NT2/D1 (cell line): ENCODE measurements at regions not wholly inside any gene's neighbourhood (a gene's known extent, or its start where the extent isn't known, plus 50 kb on each side); places are given as distances from the start of the nearest gene placed in this dataset.

ENCODE experiments used
- DNase-seq: peaks from one replicate; pipeline ENCODE4 v3.0.0-alpha.2; 2011; ENCODE audit warnings: low read depth, low spot score
- H3K27me3 ChIP-seq: 2 replicates; pipeline ENCODE4 v1.6.0; 2011; ENCODE audit warnings: mild to moderate bottlenecking; ENCODE audit not compliant: insufficient read length, insufficient read depth
- H3K36me3 ChIP-seq: 2 replicates; pipeline ENCODE4 v1.6.1; 2011; ENCODE audit warnings: mild to moderate bottlenecking, low read length, mixed read lengths; ENCODE audit not compliant: insufficient read depth, insufficient read length
- H3K4me1 ChIP-seq: 2 replicates; pipeline ENCODE4 v1.5.1; 2011; ENCODE audit not compliant: insufficient read depth, insufficient read length
- H3K4me3 ChIP-seq: 2 replicates; pipeline ENCODE4 v1.5.1; 2011; ENCODE audit warnings: low read depth; ENCODE audit not compliant: insufficient read length
- H3K9ac ChIP-seq: 2 replicates; pipeline ENCODE4 v1.6.0; 2011; ENCODE audit warnings: low read depth; ENCODE audit not compliant: insufficient read length
- H3K9me3 ChIP-seq: 2 replicates; pipeline ENCODE4 v1.5.1; 2011; ENCODE audit warnings: mild to moderate bottlenecking, low read length; ENCODE audit not compliant: insufficient read depth
- SUZ12 ChIP-seq: IDR thresholded peaks from 2 replicates; pipeline ENCODE4 v1.6.1; 2011; ENCODE audit not compliant: insufficient read length, insufficient read depth; ENCODE audit errors: extremely low read depth
- YY1 ChIP-seq: IDR thresholded peaks from 2 replicates; pipeline ENCODE4 v1.6.1; 2011; ENCODE audit not compliant: insufficient read length, insufficient read depth
- ZNF274 ChIP-seq: IDR thresholded peaks from 2 replicates; pipeline ENCODE4 v1.6.1; 2011; ENCODE audit warnings: mild to moderate bottlenecking, low read depth, low read length

- DNase-seq, result no peak
- Histone ChIP-seq H3K9me3 (no peaks in the 10 kb centered on the region), H3K36me3 (no peaks in the 10 kb centered on the region), H3K27me3 (no peaks in the 10 kb centered on the region), H3K9ac (no peak overlapping the region), H3K4me3 (no peak overlapping the region), H3K4me1 (no peaks in the 10 kb centered on the region)
- no peak for TF ChIP-seq SUZ12
- TF ChIP-seq ZNF274, result no peak
- TF ChIP-seq YY1, result no peak
Observed at GRCh38 chr2:217026569-217026968, 166.7 kb upstream of the TNP1 start.

- no peak for DNase-seq
- Histone ChIP-seq H3K9me3 (no peaks in the 10 kb centered on the region), H3K27me3 (no peaks in the 10 kb centered on the region), H3K9ac (no peak overlapping the region), H3K36me3 (no peaks in the 10 kb centered on the region), H3K4me3 (no peak overlapping the region), H3K4me1 (no peaks in the 10 kb centered on the region)
- TF ChIP-seq YY1 (no peak), SUZ12 (no peak), ZNF274 (no peak)
Observed at GRCh38 chr2:217026161-217026560, 166.3 kb upstream of the TNP1 start.

- no peaks in the 10 kb centered on the region for H3K9me3 ChIP-seq
- TF ChIP-seq YY1 (no peak), ZNF274 (no peak), SUZ12 (no peak)
- no peaks in the 10 kb centered on the region for H3K27me3 ChIP-seq
- no peaks in the 10 kb centered on the region for H3K4me1 ChIP-seq
- H3K9ac ChIP-seq, result no peak overlapping the region
- no peak for DNase-seq
- no peaks in the 10 kb centered on the region for H3K36me3 ChIP-seq
- no peak overlapping the region for H3K4me3 ChIP-seq
Observed at GRCh38 chr2:217023611-217024010, 163.7 kb upstream of the TNP1 start.

- TF ChIP-seq SUZ12 (no peak), YY1 (no peak), ZNF274 (no peak)
- H3K4me1 ChIP-seq, result no peaks in the 10 kb centered on the region
- DNase-seq, result no peak
- H3K4me3 ChIP-seq, result no peak overlapping the region
- no peaks in the 10 kb centered on the region for H3K27me3 ChIP-seq
- H3K36me3 ChIP-seq, result no peaks in the 10 kb centered on the region
- no peak overlapping the region for H3K9ac ChIP-seq
- no peaks in the 10 kb centered on the region for H3K9me3 ChIP-seq
Observed at GRCh38 chr2:217017456-217018252, 157.8 kb upstream of the TNP1 start.

- no peak for DNase-seq
- Histone ChIP-seq H3K36me3 (no peaks in the 10 kb centered on the region), H3K9ac (no peak overlapping the region), H3K4me3 (no peak overlapping the region), H3K9me3 (no peaks in the 10 kb centered on the region), H3K4me1 (no peaks in the 10 kb centered on the region), H3K27me3 (no peaks in the 10 kb centered on the region)
- TF ChIP-seq ZNF274 (no peak), SUZ12 (no peak), YY1 (no peak)
Observed at GRCh38 chr2:217016796-217017419, 157.0 kb upstream of the TNP1 start.

GRCh38 chr2:217014328-217015105 is 154.7 kb upstream of the TNP1 start:
- H3K4me3 ChIP-seq, result no peak overlapping the region
- no peaks in the 10 kb centered on the region for H3K4me1 ChIP-seq
- no peak for TF ChIP-seq YY1
- no peak for DNase-seq
- no peaks in the 10 kb centered on the region for H3K27me3 ChIP-seq
- H3K9me3 ChIP-seq, result no peaks in the 10 kb centered on the region
- no peaks in the 10 kb centered on the region for H3K36me3 ChIP-seq
- no peak overlapping the region for H3K9ac ChIP-seq

- H3K27me3 ChIP-seq, result no peaks in the 10 kb centered on the region
- H3K9me3 ChIP-seq, result no peaks in the 10 kb centered on the region
- no peak for TF ChIP-seq ZNF274
- no peak for TF ChIP-seq YY1
- TF ChIP-seq SUZ12, result no peak
- no peak overlapping the region for H3K9ac ChIP-seq
- no peak for DNase-seq
- no peak overlapping the region for H3K4me3 ChIP-seq
- H3K4me1 ChIP-seq, result no peaks in the 10 kb centered on the region
- H3K36me3 ChIP-seq, result no peaks in the 10 kb centered on the region
Observed at GRCh38 chr2:217013926-217014325, 154.1 kb upstream of the TNP1 start.
